Islet of Langerhans (tissue), 1 donor: ENCODE measurements at regions not wholly inside any gene's neighbourhood (a gene's known extent, or its start where the extent isn't known, plus 50 kb on each side); places are given as distances from the start of the nearest gene placed in this dataset.
"Not testable (repeated sequence)": the region's sequence is repeated elsewhere in the genome, so short reads cannot be mapped to it uniquely, and the experiment has no call there.

Experiments
- FAIRE-seq: peaks from one replicate; lab custom pipeline; 2011; peaks lifted over from hg19 to GRCh38; lab: Jason Lieb, UNC

DNA sequence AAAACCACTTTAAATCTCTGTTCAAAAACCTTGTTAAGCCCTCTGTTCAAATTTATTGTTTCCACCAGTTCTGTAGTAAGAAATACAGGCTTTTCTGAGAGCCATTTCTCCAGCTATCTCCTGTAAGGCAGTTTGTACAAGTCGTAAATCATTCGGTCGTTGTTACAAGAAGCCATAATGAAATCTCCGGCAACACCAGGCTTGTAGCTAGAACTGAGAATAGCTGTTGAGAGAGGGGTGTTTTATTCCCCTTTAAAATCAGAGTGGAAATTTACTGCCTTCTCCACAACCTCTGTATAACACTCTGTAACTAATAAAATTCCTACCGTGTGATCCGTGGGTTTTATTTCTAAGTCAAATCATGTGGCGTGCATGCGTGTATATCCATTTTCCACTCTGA lies 335.8 kb upstream of the KAZN start:
- FAIRE-seq: no peak

DNA sequence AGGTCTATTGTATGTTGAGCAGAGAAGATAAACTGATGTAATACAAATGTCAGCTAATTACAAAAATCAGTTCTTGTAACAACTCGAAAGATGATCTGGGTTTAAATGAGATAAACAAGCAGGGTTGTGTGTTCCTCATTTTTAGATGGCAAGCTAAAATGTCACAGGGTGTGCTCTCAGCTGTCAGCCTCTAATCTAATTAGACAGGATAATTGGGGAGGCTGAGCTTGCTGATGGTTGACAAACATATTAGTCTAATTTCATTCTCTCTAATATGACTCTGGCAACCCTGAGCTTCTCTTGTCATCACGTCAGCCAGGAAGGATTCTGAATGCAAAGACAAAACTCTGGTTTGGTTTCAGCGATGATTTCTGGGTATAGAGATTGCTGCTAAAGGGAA lies 335.3 kb upstream of the KAZN start:
- FAIRE-seq: no peak

DNA sequence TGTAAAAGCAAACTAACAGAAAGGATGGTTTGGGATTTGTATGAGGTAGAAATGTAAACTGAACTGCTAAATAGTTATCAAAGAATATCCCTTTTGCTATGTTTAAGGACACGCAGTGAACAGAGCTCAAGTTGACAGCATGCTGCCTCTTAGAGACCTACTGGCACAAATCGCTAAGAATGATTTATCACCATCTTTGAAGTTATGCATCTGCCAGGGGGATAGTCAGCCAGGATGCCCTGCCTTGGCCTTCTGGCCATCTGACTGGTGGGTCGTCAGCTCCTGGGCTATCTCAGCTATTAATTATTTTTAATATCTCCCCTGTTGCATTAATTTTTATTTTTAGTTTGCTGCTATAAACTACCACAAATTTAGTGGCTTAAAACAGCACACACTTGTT lies 334.8 kb upstream of the KAZN start:
- no peak for FAIRE-seq

DNA sequence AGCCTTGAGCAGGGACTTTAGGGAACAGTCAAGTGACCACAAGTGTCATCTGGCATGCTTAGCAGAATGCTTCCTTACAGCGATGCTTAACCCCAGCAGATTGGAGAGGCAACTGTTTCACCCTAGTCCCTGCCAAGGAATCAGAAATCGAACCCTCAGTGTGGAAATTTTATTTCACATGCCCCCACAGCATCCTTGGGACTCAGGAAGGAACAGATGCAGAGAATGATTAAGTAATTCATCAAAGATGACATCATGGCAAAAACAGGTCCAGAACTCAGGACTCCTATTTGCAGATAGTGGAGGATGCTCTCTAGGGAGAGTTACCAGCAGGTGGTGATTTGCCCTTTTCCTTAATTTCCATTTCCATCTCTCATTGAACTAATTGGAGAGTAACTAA lies 333.0 kb upstream of the KAZN start:
- FAIRE-seq: no peak

DNA sequence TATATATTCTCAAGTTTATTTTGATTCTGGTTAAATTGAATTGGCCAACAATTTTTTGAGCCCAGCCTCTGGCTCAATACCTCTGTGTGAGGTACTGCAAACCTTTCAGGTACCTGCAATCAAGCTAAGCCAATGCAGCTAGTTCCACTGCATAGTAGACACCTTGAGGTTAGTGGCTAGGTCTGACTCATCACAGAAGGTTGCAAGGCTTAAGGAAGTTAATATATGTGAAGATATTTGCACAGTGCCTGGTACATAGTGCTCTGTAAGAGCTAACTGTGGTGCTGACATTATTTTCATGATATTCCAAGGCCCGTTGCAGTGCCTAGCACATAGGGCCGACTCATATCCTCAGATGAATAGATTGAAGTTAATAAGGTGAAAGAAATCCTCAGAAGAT lies 330.5 kb upstream of the KAZN start:
- no peak for FAIRE-seq

DNA sequence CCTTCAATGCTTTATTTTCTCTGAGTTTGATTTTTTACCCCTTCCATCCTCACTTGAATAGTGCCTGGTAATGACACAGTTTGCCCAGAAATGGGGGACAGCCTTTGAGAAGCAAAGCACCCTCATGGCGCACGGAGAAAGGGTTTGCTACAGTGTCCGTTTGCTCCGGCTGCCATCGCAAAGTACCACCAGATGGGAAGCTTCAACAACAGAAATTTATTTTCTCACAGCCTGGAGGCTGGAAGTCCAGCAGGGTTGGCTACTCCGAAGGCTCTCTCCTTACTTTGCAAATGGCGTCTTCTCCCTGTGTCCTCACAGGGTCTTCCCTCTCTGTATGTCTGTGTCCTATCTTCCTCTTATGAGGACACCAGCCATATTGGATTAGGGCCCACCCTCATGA lies 327.7 kb upstream of the KAZN start:
- no peak for FAIRE-seq

DNA sequence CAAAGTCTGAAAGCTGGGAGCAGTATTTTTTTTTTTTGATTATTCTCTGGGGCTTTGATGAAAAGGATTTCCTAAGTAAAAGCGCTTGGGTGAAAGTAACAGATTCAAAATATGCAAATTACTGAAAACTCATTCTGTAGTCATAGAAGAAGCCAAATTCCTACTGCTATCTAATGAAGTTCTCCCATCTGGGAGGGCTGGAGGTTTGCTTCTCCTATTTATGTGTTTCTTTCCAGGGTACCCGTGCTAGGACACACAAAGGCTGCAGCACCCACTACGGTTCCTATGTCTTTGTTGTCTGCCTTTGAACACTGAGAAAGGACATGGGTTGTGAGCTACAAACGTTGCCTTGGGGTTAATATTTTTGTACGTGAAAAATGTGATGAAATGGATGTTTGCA lies 324.7 kb upstream of the KAZN start:
- no peak for FAIRE-seq

DNA sequence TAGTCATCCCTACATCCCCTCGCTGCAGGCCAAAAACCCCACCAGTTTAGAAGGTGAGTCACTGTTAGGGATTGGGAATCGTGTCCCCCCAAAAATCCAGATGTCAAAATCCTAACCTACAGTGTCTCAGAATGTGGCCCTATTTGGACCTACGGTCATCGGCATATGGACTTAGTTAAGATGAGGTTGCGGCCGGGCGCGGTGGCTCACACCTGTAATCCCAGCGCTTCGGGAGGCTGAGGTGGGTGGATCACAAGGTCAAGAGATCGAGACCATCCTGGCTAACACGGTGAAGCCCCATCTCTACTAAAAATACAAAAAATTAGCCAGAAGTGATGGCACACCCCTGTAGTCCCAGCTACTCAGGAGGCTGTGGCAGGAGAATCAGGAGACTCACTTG lies 318.6 kb upstream of the KAZN start:
- not testable (repeated sequence) for FAIRE-seq

DNA sequence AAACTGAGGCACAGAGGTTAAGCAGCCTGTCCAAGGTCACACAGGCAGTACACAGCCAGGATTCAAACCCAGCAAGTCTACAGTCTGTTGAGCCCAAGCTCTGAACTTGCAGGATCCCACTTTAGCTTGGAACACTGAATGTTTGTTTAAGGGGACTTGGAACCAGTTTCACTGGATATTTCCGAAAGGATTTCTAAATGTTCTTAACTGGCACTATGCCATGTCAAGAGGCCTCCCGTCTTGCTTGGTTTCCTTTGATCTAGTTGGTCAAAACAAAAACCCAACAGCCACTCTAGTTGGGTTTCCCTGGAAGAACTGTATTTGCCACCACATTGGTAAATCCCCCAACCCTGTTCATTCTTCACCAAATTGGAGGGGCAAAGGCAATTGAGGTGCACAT lies 317.6 kb upstream of the KAZN start:
- no peak for FAIRE-seq

DNA sequence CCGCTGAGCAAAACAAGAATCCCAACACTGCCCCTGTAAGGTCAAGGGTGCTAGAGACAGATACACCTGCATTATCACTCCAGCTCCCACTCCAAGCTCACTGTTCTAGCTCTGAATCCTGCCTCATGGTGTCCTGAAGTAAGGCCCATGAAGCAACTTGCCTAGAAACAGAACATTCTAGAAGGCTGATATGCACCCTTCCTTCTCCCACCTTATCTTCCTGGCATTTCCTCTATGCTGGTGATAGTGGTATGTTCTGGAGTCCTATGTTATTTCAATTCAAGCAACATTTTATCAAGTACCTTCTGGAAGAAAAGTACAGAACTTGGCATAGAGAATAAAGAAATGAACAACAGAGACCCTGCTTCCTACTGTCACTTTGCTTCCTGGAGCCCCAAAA lies 317.1 kb upstream of the KAZN start:
- FAIRE-seq: no peak

DNA sequence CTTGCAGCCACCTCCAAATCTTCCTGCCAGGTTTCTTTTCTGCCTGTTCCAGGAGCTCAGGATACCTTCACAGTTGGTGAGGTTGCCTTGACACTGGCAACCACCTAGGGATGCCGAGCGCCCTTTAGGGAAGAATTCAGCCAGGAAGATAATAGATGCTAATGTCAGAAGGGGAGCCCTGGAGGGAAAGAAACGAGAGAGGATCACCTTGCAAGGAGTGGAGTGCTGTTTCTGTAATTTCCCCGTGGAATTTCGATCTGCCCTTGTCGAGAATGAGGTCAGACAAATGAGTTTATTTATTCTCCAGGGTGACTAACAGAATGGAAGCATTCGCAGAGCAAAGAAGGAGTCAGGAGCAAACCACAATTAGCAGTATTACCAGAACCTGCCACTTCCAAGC lies 315.8 kb upstream of the KAZN start:
- no peak for FAIRE-seq

DNA sequence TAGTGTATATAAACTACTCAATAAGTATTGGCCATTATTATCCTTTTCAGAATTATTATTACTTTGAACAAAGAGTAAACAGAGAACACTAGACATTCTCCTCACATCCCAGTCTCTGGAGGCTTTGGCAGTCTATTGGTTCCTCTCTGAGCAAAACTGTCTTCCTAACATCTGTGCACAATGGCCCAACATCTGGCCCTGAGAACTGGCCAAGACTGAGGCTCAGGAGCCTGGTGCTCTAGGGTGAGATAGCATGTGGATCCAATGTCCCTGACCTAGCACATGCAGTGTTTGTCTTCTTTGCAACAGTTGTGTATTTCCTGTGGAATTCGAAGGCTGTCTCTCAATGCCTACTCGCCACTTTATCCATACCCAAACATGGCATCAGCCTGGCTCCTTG lies 313.2 kb upstream of the KAZN start:
- no peak for FAIRE-seq

DNA sequence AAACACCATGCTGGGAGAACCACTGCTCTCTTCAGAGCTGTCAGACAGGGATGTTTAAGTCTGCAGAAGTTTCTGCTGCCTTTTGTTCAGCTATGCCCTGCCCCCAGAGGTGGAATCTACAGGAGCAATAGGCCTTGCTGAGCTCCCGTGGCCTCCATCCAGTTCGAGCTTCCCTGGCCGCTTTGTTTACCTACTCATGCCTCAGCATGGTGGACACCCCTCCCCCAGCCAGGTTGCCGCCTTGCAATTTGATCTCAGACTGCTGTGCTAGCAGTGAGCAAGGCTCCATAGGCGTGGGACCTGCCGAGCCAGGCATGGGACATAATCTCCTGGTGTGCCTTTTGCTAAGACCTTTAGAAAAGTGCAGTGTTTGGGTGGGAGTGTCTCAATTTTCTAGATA lies 307.3 kb upstream of the KAZN start:
- not testable (repeated sequence) for FAIRE-seq

DNA sequence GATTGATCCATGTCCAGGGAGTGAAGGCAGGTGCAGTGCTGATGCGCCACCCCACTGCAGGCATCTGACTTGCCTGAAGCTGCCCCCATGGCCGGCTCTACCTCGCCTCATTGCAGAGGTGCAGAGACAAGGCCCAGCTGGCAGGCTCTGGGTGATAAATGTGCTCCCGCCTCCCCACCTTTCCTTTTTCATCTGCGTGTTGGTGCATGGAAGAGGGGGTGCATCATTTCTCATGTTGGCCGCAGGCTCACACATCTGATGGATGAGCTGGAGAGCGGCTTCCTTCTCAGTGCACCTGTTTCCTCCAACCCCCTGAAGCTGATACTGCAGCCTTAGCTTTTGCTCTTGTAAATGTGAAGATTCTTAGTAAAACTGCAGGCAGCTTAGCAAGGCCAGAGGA lies 306.0 kb upstream of the KAZN start:
- no peak for FAIRE-seq

DNA sequence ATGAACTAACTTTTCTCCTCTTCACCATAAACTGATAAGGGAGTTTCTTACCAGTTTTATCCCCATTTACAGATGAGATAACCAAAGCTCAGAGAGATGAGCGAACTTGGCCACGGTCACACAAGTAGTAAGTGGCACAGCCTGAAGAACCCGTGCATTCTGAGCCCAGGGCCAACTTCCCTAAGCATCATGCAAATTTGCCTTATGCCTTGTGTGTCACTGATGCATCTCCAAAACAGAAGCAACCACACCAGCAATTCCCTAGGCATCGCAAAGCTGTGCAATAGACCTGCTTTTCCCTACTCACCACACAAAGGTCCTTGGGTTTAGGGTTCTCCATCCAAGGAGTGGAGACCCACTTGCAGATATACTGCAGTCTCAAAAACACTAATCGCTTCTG lies 304.5 kb upstream of the KAZN start:
- FAIRE-seq: no peak

DNA sequence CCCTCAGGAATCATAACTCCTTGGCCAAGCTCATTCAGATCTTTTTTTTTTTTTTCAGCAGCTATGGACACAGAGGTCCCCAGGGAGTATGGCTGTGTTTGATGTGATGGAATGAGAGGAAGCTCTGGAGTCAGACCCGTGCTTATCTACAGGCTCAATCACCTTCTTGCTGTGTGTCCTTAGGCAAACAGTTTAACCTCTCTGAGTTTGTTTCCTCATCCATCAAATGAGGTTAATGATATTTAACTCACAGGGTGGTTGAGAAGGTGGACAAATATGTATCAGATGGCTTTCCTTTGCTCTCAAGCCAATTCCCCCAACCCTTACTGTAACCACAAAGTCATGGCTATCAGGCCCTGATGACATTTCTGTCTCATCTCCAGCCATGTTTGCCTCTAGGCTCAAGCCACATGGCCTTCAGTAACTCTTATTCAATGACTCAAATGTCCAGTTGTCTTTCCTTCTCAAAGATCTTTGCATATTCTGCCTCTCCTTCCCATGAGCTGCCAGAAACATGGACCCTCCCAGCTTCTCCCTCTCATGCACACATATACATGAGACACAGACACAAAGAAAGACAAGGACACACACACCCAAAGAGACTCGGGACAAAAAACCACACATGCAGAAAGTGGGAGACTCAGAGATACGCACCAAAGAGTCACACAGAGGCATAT lies 303.5 kb upstream of the KAZN start:
- FAIRE-seq: no peak

DNA sequence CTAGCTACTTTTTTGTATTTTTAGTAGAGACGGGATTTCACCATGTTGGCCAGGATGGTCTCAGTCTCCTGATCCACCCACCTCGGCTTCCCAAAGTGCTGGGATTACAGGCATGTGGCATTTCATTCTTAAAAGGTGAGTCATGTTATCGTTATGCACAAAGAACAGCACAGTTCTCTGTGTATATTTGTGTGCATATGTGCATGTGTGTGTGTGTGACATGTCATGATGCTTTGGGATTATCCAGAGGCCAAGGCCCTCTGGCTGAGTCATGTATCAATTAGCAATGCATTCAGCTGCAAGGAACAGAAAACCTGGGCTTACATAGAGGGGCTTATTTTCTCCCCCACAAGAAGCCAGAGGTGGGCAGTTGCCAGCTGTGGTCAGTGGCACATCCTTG lies 301.7 kb upstream of the KAZN start:
- no peak for FAIRE-seq

DNA sequence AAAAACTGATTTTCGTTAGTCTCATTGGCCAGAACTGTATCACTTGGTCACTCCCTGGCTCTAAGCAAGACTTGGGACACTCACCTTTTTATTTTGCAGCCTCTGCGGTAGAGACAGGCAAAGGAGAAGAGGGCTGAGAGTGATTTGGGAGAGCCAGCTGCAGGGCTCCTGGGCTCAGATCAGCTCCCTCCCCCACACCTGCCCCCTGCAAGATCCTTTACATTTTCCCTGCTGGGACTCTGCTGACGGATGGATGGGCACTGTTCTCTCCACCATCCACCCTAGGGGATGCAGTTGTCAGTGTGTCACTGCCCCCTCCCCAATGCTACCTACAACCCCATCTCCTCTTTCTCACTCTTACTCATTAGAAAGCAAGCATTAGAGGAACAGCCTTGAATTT lies 301.1 kb upstream of the KAZN start:
- no peak for FAIRE-seq

DNA sequence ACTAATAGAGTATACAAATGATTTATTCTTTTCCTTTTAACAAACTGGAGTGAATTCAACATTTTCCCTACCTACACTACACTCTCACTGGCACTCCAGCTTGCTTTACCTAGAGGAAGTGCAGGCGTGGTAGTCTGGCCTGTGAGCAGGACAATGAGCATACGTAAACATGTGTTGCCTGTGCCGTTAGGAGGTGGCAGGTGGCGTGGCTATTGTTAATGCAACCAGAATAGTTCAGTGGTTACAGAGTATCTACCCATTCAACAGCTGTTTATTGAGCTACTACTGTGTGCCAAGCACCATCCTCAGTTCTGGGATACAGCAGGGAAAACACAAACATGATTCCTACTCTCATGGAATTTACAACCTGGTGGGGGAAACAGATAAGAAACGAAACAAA lies 299.7 kb upstream of the KAZN start:
- FAIRE-seq: no peak

DNA sequence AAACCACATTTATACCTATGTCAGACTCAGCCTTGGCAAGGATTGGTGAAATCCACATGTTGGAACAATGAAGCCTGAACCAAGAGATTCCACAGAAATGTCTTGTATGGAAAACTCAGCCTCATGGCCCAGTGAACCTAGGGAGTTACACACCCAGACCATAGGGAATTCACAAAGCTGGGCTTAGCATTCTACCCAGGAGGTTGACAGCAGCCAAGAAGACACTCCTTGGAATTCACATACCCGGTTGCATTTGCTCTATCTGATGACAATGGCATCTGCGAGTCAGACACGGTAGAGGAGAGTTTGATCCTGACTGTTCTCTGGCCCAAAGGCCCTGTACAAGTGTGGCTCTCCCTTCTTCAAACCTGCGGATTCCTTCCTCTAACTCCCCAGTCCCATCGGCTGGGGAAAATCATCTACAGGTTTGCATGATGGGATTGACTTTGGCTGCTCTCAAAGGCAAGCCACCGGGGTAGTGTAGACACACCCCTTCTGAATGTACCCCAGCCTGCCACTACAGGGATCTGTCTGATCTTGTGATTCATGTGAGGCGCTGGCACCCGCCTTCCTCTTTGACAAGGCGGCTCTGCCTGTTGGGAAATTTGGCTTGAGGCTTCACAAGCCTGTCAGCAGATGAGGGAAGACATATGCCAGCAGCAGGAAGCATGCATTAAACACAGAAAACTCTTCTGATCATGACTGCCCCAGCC lies 297.3 kb upstream of the KAZN start:
- FAIRE-seq: no peak

DNA sequence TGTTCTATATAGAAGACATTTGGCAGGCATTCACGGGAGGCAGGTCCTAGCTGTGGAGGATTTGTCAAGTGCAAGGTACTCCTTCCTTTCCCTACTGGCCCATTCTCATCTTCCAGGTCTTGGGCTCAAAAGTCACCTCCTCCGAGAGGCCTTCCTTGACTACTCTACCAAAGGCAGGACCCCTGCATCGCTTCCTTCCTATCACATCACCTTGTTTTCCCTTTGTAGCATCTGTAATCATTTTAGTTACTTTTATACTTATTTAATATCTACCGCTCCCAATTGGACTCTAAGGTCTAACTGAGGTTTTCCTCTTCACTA lies 296.8 kb upstream of the KAZN start:
- no peak for FAIRE-seq

DNA sequence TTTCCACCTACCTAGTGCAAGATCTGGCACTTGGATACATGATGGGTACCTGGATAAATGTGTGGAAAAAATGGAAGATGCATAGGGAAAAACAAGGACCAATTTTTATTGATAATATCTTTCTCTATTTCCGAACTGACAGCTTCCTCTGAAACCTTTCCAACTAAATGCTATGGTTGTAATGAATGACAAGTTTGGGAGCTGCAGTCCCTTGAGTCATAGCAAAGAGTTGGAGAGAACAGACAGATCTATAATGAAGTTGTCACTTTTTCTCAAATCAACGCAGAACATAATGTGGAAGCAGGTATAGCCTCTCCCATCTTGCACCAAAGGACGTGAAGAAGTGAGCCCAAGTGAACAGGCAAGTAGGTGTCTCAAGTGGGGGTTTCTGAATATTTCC lies 296.5 kb upstream of the KAZN start:
- FAIRE-seq: no peak

DNA sequence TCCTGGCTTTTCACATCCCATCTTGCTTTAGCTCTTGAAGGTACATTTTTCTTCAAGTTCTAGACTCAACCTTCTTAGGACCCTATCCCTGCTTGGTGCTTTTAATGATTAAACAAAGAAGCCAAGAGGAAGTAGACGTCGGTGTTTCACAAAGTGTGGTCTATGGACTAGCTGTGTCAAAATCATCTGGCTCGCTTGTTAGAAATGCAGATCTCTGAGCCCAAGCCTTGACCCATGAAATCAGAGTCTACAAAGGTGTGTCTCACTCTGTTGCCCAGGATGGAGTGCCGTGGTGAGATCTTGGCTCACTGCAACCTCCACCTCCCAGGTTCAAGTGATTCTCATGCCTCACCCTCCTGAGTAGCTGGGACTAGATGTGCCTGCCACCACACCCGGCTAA lies 295.5 kb upstream of the KAZN start:
- no peak for FAIRE-seq

DNA sequence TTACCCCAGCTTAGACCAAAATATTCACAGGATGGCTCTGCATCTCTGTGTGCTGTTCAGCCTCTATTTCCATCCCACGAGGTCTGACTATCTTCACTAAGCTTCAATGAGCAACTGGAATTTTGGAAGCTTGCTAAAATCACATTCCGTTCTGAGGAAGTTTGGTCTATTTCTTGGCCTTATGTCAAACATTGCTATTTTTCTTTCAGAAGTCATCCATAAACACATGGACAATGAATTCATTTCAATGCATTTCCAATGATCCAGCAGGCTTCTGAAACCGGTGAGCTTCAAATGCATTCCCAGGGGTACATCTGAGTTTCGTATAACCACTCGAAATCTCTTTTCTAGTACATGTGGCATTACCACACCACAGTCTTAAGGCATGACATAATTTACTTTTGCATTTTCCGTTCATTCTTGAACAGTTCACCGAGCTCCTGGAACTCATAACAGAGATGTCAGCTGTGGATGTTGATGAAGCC lies 294.1 kb upstream of the KAZN start:
- FAIRE-seq: no peak

DNA sequence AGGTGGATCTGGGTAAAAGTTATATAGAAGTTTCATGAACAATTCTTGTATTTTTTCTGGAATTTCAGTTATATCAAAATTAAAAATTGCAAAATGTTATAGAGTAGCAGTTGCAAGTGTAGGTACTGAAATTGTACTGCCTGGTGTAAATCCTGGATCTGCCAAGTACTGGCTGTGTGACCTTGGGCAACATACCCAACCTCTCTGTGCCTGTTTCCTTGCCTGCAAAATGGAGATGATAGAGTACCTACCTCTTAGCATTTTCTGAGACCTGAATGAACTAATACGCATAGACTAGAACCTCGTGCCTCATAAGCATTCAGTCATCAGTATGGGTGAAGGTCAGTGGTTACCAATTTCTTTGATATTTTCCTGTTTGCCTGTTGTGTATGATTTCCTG lies 290.0 kb upstream of the KAZN start:
- no peak for FAIRE-seq
